GM23248 (cell line): ENCODE measurements at regions not wholly inside any gene's neighbourhood (a gene's known extent, or its start where the extent isn't known, plus 50 kb on each side); places are given as distances from the start of the nearest gene placed in this dataset.

Source experiments
- EZH2 ChIP-seq: fragments of 200-600 bp; sonication (generic); IDR thresholded peaks from 2 replicates; pipeline ENCODE4 v1.6.1; 2018; ENCODE audit warnings: antibody characterized with exemption, mild to moderate bottlenecking; ENCODE audit not compliant: insufficient read depth, poor library complexity, severe bottlenecking
- EZH2phosphoT487 ChIP-seq: fragments of 200-600 bp; sonication (generic); IDR thresholded peaks from 2 replicates; pipeline ENCODE4 v1.6.1; 2018; ENCODE audit warnings: antibody characterized with exemption, moderate library complexity, mild to moderate bottlenecking, low read depth; ENCODE audit not compliant: insufficient read depth

DNA sequence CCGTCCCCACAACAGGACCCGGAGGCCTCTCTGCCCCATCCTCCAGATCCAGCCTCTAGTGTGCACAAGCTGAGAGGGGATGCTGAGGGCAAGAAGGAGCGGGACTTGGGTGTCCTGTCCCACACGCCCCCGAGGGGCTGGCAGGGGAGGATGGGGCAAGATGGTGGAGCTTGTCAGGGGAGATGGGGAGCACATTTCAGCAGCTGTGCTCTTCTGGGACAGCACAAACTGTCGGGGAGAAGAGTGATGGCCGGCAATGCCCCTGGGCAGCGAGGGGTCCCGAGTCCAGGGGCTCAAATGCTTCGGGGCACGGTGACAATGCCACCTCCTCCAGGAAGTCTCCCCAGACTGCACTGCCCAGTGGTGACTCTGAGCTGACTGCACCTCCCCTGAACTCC, 134.5 kb downstream of the FAM53A start:
- no peak for TF ChIP-seq EZH2
- no peak for TF ChIP-seq EZH2phosphoT487
